ENCODE measurements at regions not wholly inside any gene's neighbourhood (a gene's known extent, or its start where the extent isn't known, plus 50 kb on each side); places are given as distances from the start of the nearest gene placed in this dataset.

- Mint-ChIP-seq H3K27me3 (ENCODE audit: low read depth) (no peaks in the 10 kb centered on the region), H3K27ac (no peak overlapping the region), H3K4me3 (no peak overlapping the region), H3K4me1 (ENCODE audit: low read depth) (no peaks in the 10 kb centered on the region), H3K36me3 (ENCODE audit: low read depth) (no peaks in the 10 kb centered on the region), H3K9me3 (no peaks in the 10 kb centered on the region)
Observed at GRCh38 chr2:146931109-146931508, 913.7 kb upstream of the ACVR2A start.

- Mint-ChIP-seq H3K9me3 (no peaks in the 10 kb centered on the region), H3K4me3 (no peak overlapping the region), H3K27me3 (ENCODE audit: low read depth) (no peaks in the 10 kb centered on the region), H3K27ac (no peak overlapping the region), H3K36me3 (ENCODE audit: low read depth) (no peaks in the 10 kb centered on the region), H3K4me1 (ENCODE audit: low read depth) (no peaks in the 10 kb centered on the region)
Observed at GRCh38 chr2:146927080-146927711, 917.6 kb upstream of the ACVR2A start.

- no peaks in the 10 kb centered on the region for H3K4me1 Mint-ChIP-seq (ENCODE audit: low read depth)
- no peaks in the 10 kb centered on the region for H3K36me3 Mint-ChIP-seq (ENCODE audit: low read depth)
- H3K27me3 Mint-ChIP-seq (ENCODE audit: low read depth) = no peaks in the 10 kb centered on the region
- H3K4me3 Mint-ChIP-seq = no peak overlapping the region
- H3K9me3 Mint-ChIP-seq = no peaks in the 10 kb centered on the region
- H3K27ac Mint-ChIP-seq = no peak overlapping the region
Observed at GRCh38 chr2:146918280-146918679, 926.5 kb upstream of the ACVR2A start.

GRCh38 chr2:146917431-146918042, 927.3 kb upstream of the ACVR2A start:
- Mint-ChIP-seq H3K9me3 (no peaks in the 10 kb centered on the region), H3K36me3 (ENCODE audit: low read depth) (no peaks in the 10 kb centered on the region), H3K27ac (no peak overlapping the region), H3K4me1 (ENCODE audit: low read depth) (no peaks in the 10 kb centered on the region), H3K27me3 (ENCODE audit: low read depth) (no peaks in the 10 kb centered on the region), H3K4me3 (no peak overlapping the region)

GRCh38 chr2:146916914-146917313, 927.9 kb upstream of the ACVR2A start:
- no peaks in the 10 kb centered on the region for H3K36me3 Mint-ChIP-seq (ENCODE audit: low read depth)
- H3K4me1 Mint-ChIP-seq (ENCODE audit: low read depth) = no peaks in the 10 kb centered on the region
- H3K4me3 Mint-ChIP-seq = no peak overlapping the region
- H3K27me3 Mint-ChIP-seq (ENCODE audit: low read depth) = no peaks in the 10 kb centered on the region
- H3K27ac Mint-ChIP-seq = no peak overlapping the region
- no peaks in the 10 kb centered on the region for H3K9me3 Mint-ChIP-seq

GRCh38 chr2:146913476-146913875, 931.4 kb upstream of the ACVR2A start:
- Mint-ChIP-seq H3K27me3 (ENCODE audit: low read depth) (no peaks in the 10 kb centered on the region), H3K4me1 (ENCODE audit: low read depth) (no peaks in the 10 kb centered on the region)

GRCh38 chr2:146912536-146912935, 932.3 kb upstream of the ACVR2A start:
- Mint-ChIP-seq H3K4me3 (no peak overlapping the region), H3K27ac (no peak overlapping the region), H3K4me1 (ENCODE audit: low read depth) (no peaks in the 10 kb centered on the region), H3K27me3 (ENCODE audit: low read depth) (no peaks in the 10 kb centered on the region), H3K36me3 (ENCODE audit: low read depth) (no peaks in the 10 kb centered on the region), H3K9me3 (peaks cover 6% of the 10 kb centered on the region)

More at GRCh38 chr2:146913476-146913875, 931.4 kb upstream of the ACVR2A start:
- Mint-ChIP-seq H3K4me3 (no peak overlapping the region), H3K9me3 (peaks cover 6% of the 10 kb centered on the region), H3K27ac (no peak overlapping the region), H3K36me3 (ENCODE audit: low read depth) (no peaks in the 10 kb centered on the region)

- H3K9me3 Mint-ChIP-seq = peaks cover 6% of the 10 kb centered on the region
- no peaks in the 10 kb centered on the region for H3K27me3 Mint-ChIP-seq (ENCODE audit: low read depth)
- H3K4me3 Mint-ChIP-seq = no peak overlapping the region
- H3K36me3 Mint-ChIP-seq (ENCODE audit: low read depth) = no peaks in the 10 kb centered on the region
- H3K4me1 Mint-ChIP-seq (ENCODE audit: low read depth) = no peaks in the 10 kb centered on the region
- H3K27ac Mint-ChIP-seq = no peak overlapping the region
Observed at GRCh38 chr2:146908776-146909175, 936.1 kb upstream of the ACVR2A start.

GRCh38 chr2:146898083-146898482, 946.7 kb upstream of the ACVR2A start:
- H3K4me1 Mint-ChIP-seq (ENCODE audit: low read depth) = no peaks in the 10 kb centered on the region
- no peaks in the 10 kb centered on the region for H3K9me3 Mint-ChIP-seq
- H3K27me3 Mint-ChIP-seq (ENCODE audit: low read depth) = no peaks in the 10 kb centered on the region
- H3K4me3 Mint-ChIP-seq = no peak overlapping the region
- no peak overlapping the region for H3K27ac Mint-ChIP-seq
- no peaks in the 10 kb centered on the region for H3K36me3 Mint-ChIP-seq (ENCODE audit: low read depth)

GRCh38 chr2:146894514-146894913, 950.3 kb upstream of the ACVR2A start:
- H3K27me3 Mint-ChIP-seq (ENCODE audit: low read depth) = no peaks in the 10 kb centered on the region
- H3K4me1 Mint-ChIP-seq (ENCODE audit: low read depth) = no peaks in the 10 kb centered on the region
- no peak overlapping the region for H3K4me3 Mint-ChIP-seq
- no peak overlapping the region for H3K27ac Mint-ChIP-seq
- no peaks in the 10 kb centered on the region for H3K9me3 Mint-ChIP-seq
- H3K36me3 Mint-ChIP-seq (ENCODE audit: low read depth) = no peaks in the 10 kb centered on the region

- Mint-ChIP-seq H3K27me3 (ENCODE audit: low read depth) (no peaks in the 10 kb centered on the region), H3K4me3 (no peak overlapping the region), H3K9me3 (no peaks in the 10 kb centered on the region), H3K36me3 (ENCODE audit: low read depth) (no peaks in the 10 kb centered on the region), H3K4me1 (ENCODE audit: low read depth) (no peaks in the 10 kb centered on the region), H3K27ac (no peak overlapping the region)
Observed at GRCh38 chr2:146893500-146894041, 951.3 kb upstream of the ACVR2A start.

- Mint-ChIP-seq H3K27me3 (ENCODE audit: low read depth) (no peaks in the 10 kb centered on the region), H3K27ac (no peak overlapping the region), H3K4me1 (ENCODE audit: low read depth) (no peaks in the 10 kb centered on the region), H3K9me3 (no peaks in the 10 kb centered on the region), H3K4me3 (no peak overlapping the region), H3K36me3 (ENCODE audit: low read depth) (no peaks in the 10 kb centered on the region)
Observed at GRCh38 chr2:146890491-146890890, 954.3 kb upstream of the ACVR2A start.

GRCh38 chr2:146879882-146880281, 964.9 kb upstream of the ACVR2A start:
- Mint-ChIP-seq H3K36me3 (ENCODE audit: low read depth) (no peaks in the 10 kb centered on the region), H3K27me3 (ENCODE audit: low read depth) (no peaks in the 10 kb centered on the region), H3K27ac (no peak overlapping the region), H3K4me3 (no peak overlapping the region), H3K9me3 (peaks cover 7% of the 10 kb centered on the region), H3K4me1 (ENCODE audit: low read depth) (no peaks in the 10 kb centered on the region)

GRCh38 chr2:146874260-146874658, 970.6 kb upstream of the ACVR2A start:
- H3K27me3 Mint-ChIP-seq (ENCODE audit: low read depth) = no peaks in the 10 kb centered on the region
- H3K4me1 Mint-ChIP-seq (ENCODE audit: low read depth) = no peaks in the 10 kb centered on the region
- no peaks in the 10 kb centered on the region for H3K9me3 Mint-ChIP-seq
- H3K27ac Mint-ChIP-seq = no peak overlapping the region
- no peak overlapping the region for H3K4me3 Mint-ChIP-seq
- no peaks in the 10 kb centered on the region for H3K36me3 Mint-ChIP-seq (ENCODE audit: low read depth)

GRCh38 chr2:146873646-146874259, 971.1 kb upstream of the ACVR2A start:
- no peaks in the 10 kb centered on the region for H3K36me3 Mint-ChIP-seq (ENCODE audit: low read depth)
- no peak overlapping the region for H3K27ac Mint-ChIP-seq
- H3K4me3 Mint-ChIP-seq = no peak overlapping the region
- H3K9me3 Mint-ChIP-seq = no peaks in the 10 kb centered on the region
- H3K4me1 Mint-ChIP-seq (ENCODE audit: low read depth) = no peaks in the 10 kb centered on the region
- H3K27me3 Mint-ChIP-seq (ENCODE audit: low read depth) = no peaks in the 10 kb centered on the region

Measured in T-helper 1 cell treated with Interleukin-12 subunit alpha and Interleukin-12 subunit beta and Interleukin-4 antibody, amounts not matched to agents 30 μg/mL and 1 μg/mL, for 36 hours (primary cell).